GM23338 (cell line): ENCODE measurements at regions not wholly inside any gene's neighbourhood (a gene's known extent, or its start where the extent isn't known, plus 50 kb on each side); places are given as distances from the start of the nearest gene placed in this dataset.

Experiments used
- ATAC-seq: fragments of 200-7000 bp; cut with Tn5 transposase; 3 replicates; pipeline ENCODE4 v1.9.1; 2020
- DNase-seq: peaks from one replicate; pipeline ENCODE4 v3.0.0-alpha.2; 2015; ENCODE audit warnings: low spot score
- H2AFZ ChIP-seq: fragments of 200-600 bp; sonication (generic); 2 replicates; pipeline ENCODE4 v1.8.0; 2016; ENCODE audit warnings: antibody characterized with exemption, mild to moderate bottlenecking, moderate library complexity
- H3F3A ChIP-seq: fragments of 200-600 bp; sonication (generic); replicated peaks from 2 replicates; pipeline ENCODE4 v1.8.0; 2017; ENCODE audit warnings: antibody characterized with exemption, mixed run types, low read depth
- H3K27ac ChIP-seq: fragments of 200-600 bp; sonication (generic); 2 replicates; pipeline ENCODE4 v1.6.1; 2016; ENCODE audit warnings: low read depth
- H3K27me3 ChIP-seq: fragments of 200-600 bp; sonication (generic); 2 replicates; pipeline ENCODE4 v1.8.0; 2016; ENCODE audit warnings: mild to moderate bottlenecking, mixed run types, moderate library complexity; ENCODE audit not compliant: insufficient read depth
- H3K36me3 ChIP-seq: fragments of 200-600 bp; sonication (generic); 2 replicates; pipeline ENCODE4 v1.8.0; 2016; ENCODE audit warnings: mild to moderate bottlenecking; ENCODE audit not compliant: insufficient read depth
- H3K4me1 ChIP-seq: fragments of 200-600 bp; sonication (generic); 2 replicates; pipeline ENCODE4 v1.8.0; 2016; ENCODE audit warnings: mild to moderate bottlenecking, moderate library complexity; ENCODE audit not compliant: insufficient read depth
- H3K4me2 ChIP-seq: fragments of 200-600 bp; sonication (generic); 2 replicates; pipeline ENCODE4 v1.7.1; 2017; ENCODE audit warnings: mixed run types
- H3K4me3 ChIP-seq: fragments of 200-600 bp; sonication (generic); 2 replicates; pipeline ENCODE4 v1.6.1; 2016; ENCODE audit warnings: mixed run types
- H3K79me2 ChIP-seq: fragments of 200-600 bp; sonication (generic); replicated peaks from 2 replicates; pipeline ENCODE4 v1.8.0; 2017; ENCODE audit warnings: mild to moderate bottlenecking; ENCODE audit not compliant: insufficient read depth
- H3K9me2 ChIP-seq: fragments of 200-600 bp; sonication (generic); 2 replicates; pipeline ENCODE4 v1.8.0; 2017; ENCODE audit not compliant: insufficient read depth
- H4K20me1 ChIP-seq: fragments of 200-600 bp; sonication (generic); replicated peaks from 2 replicates; pipeline ENCODE4 v1.8.0; 2017; ENCODE audit warnings: mild to moderate bottlenecking; ENCODE audit not compliant: insufficient read depth
- H3K27ac Mint-ChIP-seq: 2 replicates; pipeline ENCODE4 v1.8.0; 2020; ENCODE audit warnings: inconsistent platforms, mild to moderate bottlenecking, moderate library complexity, mixed read lengths
- H3K27me3 Mint-ChIP-seq: 3 replicates; pipeline ENCODE4 v1.8.0; 2022; ENCODE audit warnings: low read depth, mild to moderate bottlenecking, moderate library complexity, mixed read lengths, inconsistent platforms; ENCODE audit not compliant: insufficient read depth, poor library complexity
- H3K36me3 Mint-ChIP-seq: 3 replicates; pipeline ENCODE4 v1.8.0; 2021; ENCODE audit warnings: low read depth, mild to moderate bottlenecking, inconsistent platforms, moderate library complexity, mixed read lengths
- H3K4me1 Mint-ChIP-seq: 3 replicates; pipeline ENCODE4 v1.8.0; 2020; ENCODE audit warnings: mild to moderate bottlenecking, inconsistent platforms, mixed read lengths
- H3K4me3 Mint-ChIP-seq: 3 replicates; pipeline ENCODE4 v1.8.0; 2021; ENCODE audit warnings: moderate library complexity, mild to moderate bottlenecking, inconsistent platforms, mixed read lengths
- H3K9me3 Mint-ChIP-seq: 3 replicates; pipeline ENCODE4 v1.8.0; 2020; ENCODE audit warnings: moderate library complexity, mild to moderate bottlenecking, inconsistent platforms, mixed read lengths
- CTCF ChIP-seq, 2 experiments: fragments of 200-600 bp in 1 of 2; sonication (generic) in 1 of 2; conservative IDR thresholded peaks; 2 replicates each; pipeline versions ENCODE4 v1.5.1 to v1.6.1; 2016 to 2017; ENCODE audit warnings: antibody characterized with exemption in 2 of 2, low read depth in 2 of 2, mild to moderate bottlenecking in 2 of 2, moderate library complexity in 1 of 2
- ETS1 ChIP-seq: IDR thresholded peaks from 2 replicates; pipeline ENCODE4 v1.6.1; 2016; ENCODE audit warnings: antibody characterized with exemption
- EZH2phosphoT487 ChIP-seq: fragments of 200-600 bp; sonication (generic); IDR thresholded peaks from one replicate; pipeline ENCODE4 v1.8.1; 2018; ENCODE audit warnings: antibody characterized with exemption; ENCODE audit not compliant: unreplicated experiment
- JUNB ChIP-seq: IDR thresholded peaks from one replicate; pipeline ENCODE4 v1.6.1; 2016; ENCODE audit warnings: antibody characterized with exemption; ENCODE audit not compliant: unreplicated experiment
- NANOG ChIP-seq: IDR thresholded peaks from 2 replicates; pipeline ENCODE4 v1.6.1; 2016; ENCODE audit warnings: antibody characterized with exemption, borderline replicate concordance
- POLR2AphosphoS5 ChIP-seq: IDR thresholded peaks from 2 replicates; pipeline ENCODE4 v1.6.1; 2016; ENCODE audit warnings: antibody characterized with exemption, low read depth
- ZNF462 ChIP-seq: fragments of 250-450 bp; sonication (Bioruptor Pico); IDR thresholded peaks from 2 replicates; pipeline ENCODE4 v1.5.0; 2020; ENCODE audit warnings: mild to moderate bottlenecking, moderate library complexity

- H3K27ac ChIP-seq: no peak overlapping the region
- peaks cover 46% of the 10 kb centered on the region for H3K27me3 Mint-ChIP-seq
- no peaks in the 10 kb centered on the region for H3K79me2 ChIP-seq
- no peaks in the 10 kb centered on the region for H4K20me1 ChIP-seq
- H3K4me1 Mint-ChIP-seq: peaks cover 25% of the 10 kb centered on the region
- no peaks in the 10 kb centered on the region for H3K36me3 ChIP-seq
- H2AFZ ChIP-seq: no peak overlapping the region
- no peak for TF ChIP-seq ETS1
- no peak for TF ChIP-seq JUNB
- no peak for TF ChIP-seq ZNF462 (CRISPR knock-in tag)
- no peak for TF ChIP-seq POLR2AphosphoS5
- no peak for TF ChIP-seq EZH2phosphoT487
- no peak for TF ChIP-seq CTCF (conservative IDR thresholded peaks at IDR 0.05; ENCODE audit: low read depth in 2 of 2)
- TF ChIP-seq NANOG: peak; percentile 100
- ATAC-seq (no peak), DNase-seq (peak; percentile 85)
- no peak overlapping the region for H3K4me3 ChIP-seq
- H3K4me3 Mint-ChIP-seq: no peak overlapping the region
- no peak overlapping the region for H3K27ac Mint-ChIP-seq
- H3K4me1 ChIP-seq: peaks cover 47% of the 10 kb centered on the region
- H3K9me2 ChIP-seq: no peaks in the 10 kb centered on the region
- peaks cover 80% of the 10 kb centered on the region for H3K27me3 ChIP-seq
- H3F3A ChIP-seq: no peaks in the 10 kb centered on the region
- H3K4me2 ChIP-seq: peak overlapping the region; percentile 8
- H3K9me3 Mint-ChIP-seq: peaks cover under 1% of the 10 kb centered on the region; the same call in 1 of the 3 replicates
- H3K36me3 Mint-ChIP-seq: no peaks in the 10 kb centered on the region
These were observed 528.4 kb upstream of the SEMA6D start for GRCh38 chr15:47188758-47189507.
